Stimulated activated naive CD8-positive, alpha-beta T cell treated with anti-CD3 and anti-CD28 coated beads, Interleukin-15, Interleukin-2, amounts not matched to agents 100 ng/mL and 50 ng/mL, for 24 hours (primary cell): ENCODE measurements at regions not wholly inside any gene's neighbourhood (a gene's known extent, or its start where the extent isn't known, plus 50 kb on each side); places are given as distances from the start of the nearest gene placed in this dataset.

ENCODE experiments used
- H3K27ac Mint-ChIP-seq: one replicate; pipeline ENCODE4 v1.8.0; 2021; ENCODE audit warnings: mild to moderate bottlenecking, mixed read lengths
- H3K27me3 Mint-ChIP-seq: one replicate; pipeline ENCODE4 v1.8.0; 2021; ENCODE audit warnings: mixed read lengths
- H3K36me3 Mint-ChIP-seq: one replicate; pipeline ENCODE4 v1.8.0; 2021; ENCODE audit warnings: low read depth, mixed read lengths
- H3K4me1 Mint-ChIP-seq: one replicate; pipeline ENCODE4 v1.8.0; 2021; ENCODE audit warnings: low read depth, mixed read lengths
- H3K4me3 Mint-ChIP-seq: one replicate; pipeline ENCODE4 v1.8.0; 2021; ENCODE audit warnings: mild to moderate bottlenecking, mixed read lengths
- H3K9me3 Mint-ChIP-seq: one replicate; pipeline ENCODE4 v1.8.0; 2021; ENCODE audit warnings: mixed read lengths

DNA sequence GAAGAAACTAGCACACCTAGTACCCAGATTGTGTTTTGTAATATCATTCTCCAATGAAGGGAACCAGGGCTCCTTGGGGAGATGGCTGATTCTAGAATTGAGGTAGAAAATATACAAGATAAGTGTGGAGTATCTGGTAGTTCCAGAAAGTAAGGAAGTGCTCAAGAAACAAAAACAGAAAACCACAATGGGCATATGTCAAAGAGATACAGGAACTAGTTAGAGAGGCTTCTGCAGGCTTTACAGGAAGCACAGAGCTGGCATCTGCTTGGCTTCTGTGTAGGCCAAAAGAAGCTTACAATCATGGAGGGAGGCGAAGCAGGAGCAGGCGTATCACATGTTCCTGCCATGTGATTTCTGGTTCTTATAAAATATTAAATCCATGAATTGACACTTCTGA, 105.7 kb upstream of the TMEM161B start:
- no peaks in the 10 kb centered on the region for H3K4me1 Mint-ChIP-seq

DNA sequence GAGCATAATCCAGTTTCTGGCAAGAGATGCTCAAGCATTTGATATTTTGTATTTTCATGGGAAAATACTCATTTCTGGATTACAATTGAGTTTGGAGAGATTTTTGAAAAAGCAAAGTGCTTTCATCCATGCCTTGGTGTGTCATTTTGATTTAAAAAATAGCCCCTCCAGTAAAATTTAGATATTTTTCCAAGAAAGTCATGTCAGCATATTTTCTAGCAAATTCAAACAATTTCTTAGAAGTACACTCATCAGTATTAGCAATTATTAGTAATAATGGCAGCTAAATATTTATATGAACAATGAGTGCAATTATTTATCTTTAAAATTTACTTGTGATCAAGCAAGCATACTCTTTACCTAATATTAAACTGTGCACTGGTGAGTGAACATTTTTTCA, 102.2 kb upstream of the TMEM161B start:
- Mint-ChIP-seq H3K27me3 (no peaks in the 10 kb centered on the region), H3K4me1 (no peaks in the 10 kb centered on the region), H3K9me3 (no peaks in the 10 kb centered on the region), H3K27ac (no peak overlapping the region), H3K36me3 (no peaks in the 10 kb centered on the region), H3K4me3 (no peak overlapping the region)

More for the DNA sequence above, 105.7 kb upstream of the TMEM161B start:
- Mint-ChIP-seq H3K9me3 (no peaks in the 10 kb centered on the region), H3K36me3 (no peaks in the 10 kb centered on the region), H3K27ac (no peak overlapping the region), H3K4me3 (no peak overlapping the region), H3K27me3 (peaks cover 4% of the 10 kb centered on the region)

DNA sequence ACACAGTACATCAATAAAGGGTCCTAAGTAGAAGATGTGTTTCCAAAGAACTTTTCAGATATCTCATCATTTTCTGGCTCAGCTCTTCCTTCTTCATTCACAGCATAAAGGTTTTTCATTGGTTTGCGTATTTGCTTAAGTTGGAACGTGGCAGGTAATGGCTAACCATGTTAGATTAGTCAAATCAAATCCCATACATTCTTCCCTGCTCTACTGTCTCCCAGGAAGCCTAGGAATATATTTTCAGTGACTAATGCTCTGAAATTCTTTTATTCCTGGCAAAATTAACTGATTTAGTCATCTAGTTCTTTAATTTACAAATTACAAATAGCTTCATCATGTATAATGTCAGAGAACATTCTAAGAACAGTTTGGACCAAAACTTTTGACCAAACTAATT, 99.6 kb upstream of the TMEM161B start:
- Mint-ChIP-seq H3K9me3 (no peaks in the 10 kb centered on the region), H3K27me3 (peaks cover 6% of the 10 kb centered on the region), H3K27ac (no peak overlapping the region), H3K36me3 (no peaks in the 10 kb centered on the region), H3K4me1 (no peaks in the 10 kb centered on the region), H3K4me3 (no peak overlapping the region)

DNA sequence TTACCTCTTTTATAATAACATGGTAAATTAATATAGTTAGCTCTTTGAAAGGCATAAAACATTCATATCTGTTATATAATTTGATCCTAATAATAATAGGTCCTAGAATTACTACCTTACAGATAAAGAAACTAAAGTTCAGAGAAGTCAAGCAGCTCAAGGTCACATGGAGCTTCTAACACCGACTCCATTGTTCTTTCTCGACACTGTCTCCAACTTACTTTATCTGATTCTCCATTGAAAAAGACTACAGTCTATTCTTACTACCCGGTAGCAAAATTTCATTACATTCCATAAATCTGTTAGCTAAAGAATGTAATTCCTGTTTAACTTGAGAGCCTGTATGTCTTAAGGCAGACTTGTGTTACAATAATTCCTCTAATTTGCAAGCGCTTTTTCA, 96.3 kb upstream of the TMEM161B start:
- Mint-ChIP-seq H3K27ac (no peak overlapping the region), H3K36me3 (no peaks in the 10 kb centered on the region), H3K9me3 (no peaks in the 10 kb centered on the region), H3K4me1 (no peaks in the 10 kb centered on the region), H3K4me3 (no peak overlapping the region), H3K27me3 (peaks cover 6% of the 10 kb centered on the region)

DNA sequence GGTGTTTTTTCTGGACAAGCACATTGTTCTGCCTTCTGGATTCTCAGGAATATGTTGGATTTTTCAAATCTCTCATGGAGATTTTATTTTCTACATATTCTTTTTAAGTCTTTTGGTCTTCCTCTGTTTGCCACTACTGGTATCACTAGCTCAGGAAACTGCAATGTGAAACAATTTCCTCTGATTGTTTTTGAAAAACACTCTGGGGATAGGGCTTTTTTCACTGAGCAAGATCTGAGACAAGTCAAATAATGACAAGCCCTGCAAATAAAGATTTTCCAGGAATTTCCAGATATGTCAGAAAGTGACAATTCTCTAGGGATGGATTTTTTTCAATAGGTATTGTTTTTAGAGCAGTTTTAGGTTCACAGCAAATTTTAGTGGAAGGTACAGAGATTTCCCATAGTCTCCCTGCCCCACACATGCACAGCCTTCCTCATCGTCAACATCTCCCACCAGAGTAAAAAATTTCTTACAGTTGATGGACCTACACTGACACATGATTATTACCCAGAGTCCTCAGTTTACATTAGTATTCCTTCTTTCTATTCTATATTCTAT, 86.9 kb upstream of the TMEM161B start:
- Mint-ChIP-seq H3K9me3 (peaks cover 9% of the 10 kb centered on the region), H3K36me3 (no peaks in the 10 kb centered on the region), H3K4me3 (no peak overlapping the region), H3K27ac (no peak overlapping the region), H3K27me3 (no peaks in the 10 kb centered on the region), H3K4me1 (no peaks in the 10 kb centered on the region)

DNA sequence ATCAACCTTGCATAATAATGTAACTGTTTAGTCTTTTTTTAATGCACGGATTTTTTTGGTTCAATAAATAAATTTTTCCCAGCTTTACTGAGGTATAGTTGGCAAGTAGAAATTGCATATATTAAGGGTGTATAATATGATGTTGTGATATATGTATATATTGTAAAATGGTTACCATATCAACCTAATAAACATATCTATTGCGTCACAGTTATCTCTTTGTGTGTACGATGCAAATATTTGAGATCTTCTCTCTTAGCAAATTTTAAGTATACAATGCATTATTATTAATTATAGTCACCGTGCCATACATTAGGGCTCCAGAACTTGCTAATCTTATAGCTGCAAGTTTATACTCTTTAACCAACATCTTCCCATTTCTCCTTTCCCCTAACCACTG, 57.2 kb upstream of the TMEM161B start:
- Mint-ChIP-seq H3K36me3 (no peaks in the 10 kb centered on the region), H3K4me3 (no peak overlapping the region), H3K27me3 (no peaks in the 10 kb centered on the region), H3K9me3 (no peaks in the 10 kb centered on the region), H3K27ac (no peak overlapping the region), H3K4me1 (no peaks in the 10 kb centered on the region)

DNA sequence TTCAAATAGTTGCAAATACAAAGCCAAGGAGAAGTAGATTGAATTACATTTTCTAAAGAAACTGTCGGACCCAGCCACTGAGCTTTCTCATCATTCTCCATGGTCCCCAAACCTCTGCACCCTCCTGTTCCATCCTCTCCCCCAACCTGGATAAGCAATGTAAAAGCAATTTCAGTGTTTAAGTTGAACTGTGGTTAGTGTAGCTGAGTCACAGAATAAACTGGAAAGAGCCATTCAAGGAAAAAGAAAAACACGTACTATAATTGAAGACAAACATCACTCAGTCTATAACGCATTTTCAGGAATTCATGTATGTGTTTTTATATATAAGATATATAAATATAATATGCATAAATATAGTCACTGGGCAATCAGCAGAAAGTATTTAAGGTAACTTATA, 54.1 kb upstream of the TMEM161B start:
- Mint-ChIP-seq H3K27ac (no peak overlapping the region), H3K4me1 (no peaks in the 10 kb centered on the region), H3K36me3 (no peaks in the 10 kb centered on the region)

More for the DNA sequence above, 54.1 kb upstream of the TMEM161B start:
- H3K4me3 Mint-ChIP-seq = no peak overlapping the region
- no peaks in the 10 kb centered on the region for H3K27me3 Mint-ChIP-seq
- peaks cover 5% of the 10 kb centered on the region for H3K9me3 Mint-ChIP-seq
